ENCODE measurements at regions not wholly inside any gene's neighbourhood (a gene's known extent, or its start where the extent isn't known, plus 50 kb on each side); places are given as distances from the start of the nearest gene placed in this dataset.
A peak's percentile ranks its signal among the peaks of the same experiment; 100 is the strongest.

GRCh38 chr14:61870163-61870562 is 107.9 kb downstream of the SNAPC1 start:
- Histone ChIP-seq H4K20me1 (ENCODE audit: insufficient read depth, low read length) (no peaks in the 10 kb centered on the region), H3K9me3 (ENCODE audit: low read length) (peaks cover 5% of the 10 kb centered on the region; the same call in 1 of the 2 replicates), H3K4me3 (replicated peaks in 1 of 3; ENCODE audit: insufficient read depth in 1 of 3, low read depth in 2 of 3, low read length in 3 of 3) (no peak overlapping the region), H3K27ac (ENCODE audit: extremely low read length, insufficient read depth, low read length) (no peak overlapping the region), H3K9ac (ENCODE audit: insufficient read depth, low read depth, low read length) (no peak overlapping the region), H3K27me3 (ENCODE audit: control insufficient read depth in 1 of 2, insufficient read depth in 2 of 2, low read length in 2 of 2) (no peaks in the 10 kb centered on the region), H3K36me3 (replicated peaks in 1 of 2; ENCODE audit: control insufficient read depth in 1 of 2, insufficient read depth in 2 of 2, low read length in 2 of 2) (no peaks in the 10 kb centered on the region), H3K79me2 (ENCODE audit: insufficient read depth, low read length) (no peaks in the 10 kb centered on the region), H2AFZ (ENCODE audit: low read length) (no peak overlapping the region), H3K4me2 (ENCODE audit: low read depth, low read length) (no peak overlapping the region), H3K4me1 (ENCODE audit: insufficient read depth, low read length) (no peaks in the 10 kb centered on the region)
- DNase-seq (ENCODE audit: low spot score) = no peak
- CTCF ChIA-PET (ENCODE audit: low intra/inter-chr PET ratio, low total read pairs) = no interaction called here
- ATAC-seq = no peak
- no peak for FAIRE-seq
- intact Hi-C loops (cut with micrococcal nuclease; ENCODE audit: unreplicated experiment) (no loop called here), in situ Hi-C loops (cut with HindIII; ENCODE audit: extremely low pct_ligation_motif_present, low pct_unique_long_range_greater_than_20kb) (no loop called here)
- 0% methylated on average over 1 of the region's 1 CpG for WGBS (ENCODE audit: low lambda C conversion rate)
- TF ChIP-seq ZNF816 (CRISPR knock-in tag; IDR thresholded peaks at IDR 0.05; ENCODE audit: borderline replicate concordance) = no peak
- TF ChIP-seq ZNF317 (CRISPR knock-in tag; IDR thresholded peaks at IDR 0.05) = peak; percentile 95
- POLR2A ChIA-PET = no interaction called here
- BruUV-seq (replicated peaks) = no TSS peak

- WGBS (ENCODE audit: low lambda C conversion rate) = 0% methylated on average over 1 of the region's 1 CpG
- FAIRE-seq = no peak
- BruUV-seq (replicated peaks) = no TSS peak
- Histone ChIP-seq H3K4me1 (ENCODE audit: insufficient read depth, low read length) (no peaks in the 10 kb centered on the region), H3K27me3 (ENCODE audit: control insufficient read depth in 1 of 2, insufficient read depth in 2 of 2, low read length in 2 of 2) (no peaks in the 10 kb centered on the region), H4K20me1 (ENCODE audit: insufficient read depth, low read length) (no peaks in the 10 kb centered on the region), H3K4me3 (replicated peaks in 1 of 3; ENCODE audit: insufficient read depth in 1 of 3, low read depth in 2 of 3, low read length in 3 of 3) (no peak overlapping the region), H3K36me3 (replicated peaks in 1 of 2; ENCODE audit: control insufficient read depth in 1 of 2, insufficient read depth in 2 of 2, low read length in 2 of 2) (no peaks in the 10 kb centered on the region), H3K9ac (ENCODE audit: insufficient read depth, low read depth, low read length) (no peak overlapping the region), H3K27ac (ENCODE audit: extremely low read length, insufficient read depth, low read length) (no peak overlapping the region), H3K4me2 (ENCODE audit: low read depth, low read length) (no peak overlapping the region), H3K79me2 (ENCODE audit: insufficient read depth, low read length) (no peaks in the 10 kb centered on the region), H3K9me3 (ENCODE audit: low read length) (peaks cover 5% of the 10 kb centered on the region; the same call in 1 of the 2 replicates), H2AFZ (ENCODE audit: low read length) (no peak overlapping the region)
- TF ChIP-seq MEIS2 (CRISPR knock-in tag; IDR thresholded peaks at IDR 0.05) (no peak), ASH2L (IDR thresholded peaks at IDR 0.05; ENCODE audit: insufficient read length, low read depth, low read length) (no peak), ZNF382 (CRISPR knock-in tag; IDR thresholded peaks at IDR 0.05; ENCODE audit: borderline replicate concordance) (no peak), ZNF891 (CRISPR knock-in tag; IDR thresholded peaks at IDR 0.05) (no peak), ZNF563 (CRISPR knock-in tag; IDR thresholded peaks at IDR 0.05) (no peak), ZBED4 (CRISPR knock-in tag; IDR thresholded peaks at IDR 0.05; ENCODE audit: borderline replicate concordance) (no peak), NFE2L2 (IDR thresholded peaks at IDR 0.05; ENCODE audit: low read length) (no peak), SMARCE1 (IDR thresholded peaks at IDR 0.05; ENCODE audit: borderline replicate concordance) (no peak), ZSCAN5A (CRISPR knock-in tag; IDR thresholded peaks at IDR 0.05; ENCODE audit: borderline replicate concordance) (no peak), ZNF256 (CRISPR knock-in tag; conservative IDR thresholded peaks at IDR 0.05) (no peak), ZBTB20 (CRISPR knock-in tag; IDR thresholded peaks at IDR 0.05; ENCODE audit: borderline replicate concordance, low read depth) (no peak), HNRNPH1 (optimal IDR thresholded peaks at IDR 0.05; ENCODE audit: low read depth, low read length) (no peak), TBL1XR1 (IDR thresholded peaks at IDR 0.05; ENCODE audit: borderline replicate concordance, low read length, partially characterized antibody) (no peak)
- intact Hi-C loops (cut with micrococcal nuclease; ENCODE audit: unreplicated experiment) (no loop called here), in situ Hi-C loops (cut with HindIII; ENCODE audit: extremely low pct_ligation_motif_present, low pct_unique_long_range_greater_than_20kb) (no loop called here)
- no peak for ATAC-seq
- ChIA-PET CTCF (ENCODE audit: low intra/inter-chr PET ratio, low total read pairs) (no interaction called here), POLR2A (no interaction called here)
- DNase-seq (ENCODE audit: low spot score) = no peak
Measured at GRCh38 chr14:61872452-61872851, 110.2 kb downstream of the SNAPC1 start.

All from HepG2 (cell line).